Stomach smooth muscle (tissue), 2 donors: ENCODE measurements at regions not wholly inside any gene's neighbourhood (a gene's known extent, or its start where the extent isn't known, plus 50 kb on each side); places are given as distances from the start of the nearest gene placed in this dataset.
"Not testable (repeated sequence)": the region's sequence is repeated elsewhere in the genome, so short reads cannot be mapped to it uniquely, and the experiment has no call there.

Experiments
- H3K27ac ChIP-seq: one replicate; pipeline ENCODE4 v1.7.0; 2013; ENCODE audit warnings: mild to moderate bottlenecking, low read length, inconsistent platforms
- H3K27me3 ChIP-seq, 2 donors: one replicate each; pipeline ENCODE4 v1.7.0; 2013; ENCODE audit warnings: low read length in 2 of 2; ENCODE audit not compliant: insufficient read depth in 2 of 2, control insufficient read depth in 1 of 2
- H3K36me3 ChIP-seq, 2 donors: one replicate each; pipeline ENCODE4 v1.7.0; 2013; ENCODE audit warnings: low read length in 2 of 2; ENCODE audit not compliant: control insufficient read depth in 2 of 2, insufficient read depth in 2 of 2
- H3K4me1 ChIP-seq: one replicate; pipeline ENCODE4 v1.7.0; 2013; ENCODE audit warnings: low read length; ENCODE audit not compliant: control insufficient read depth, insufficient read depth
- H3K4me3 ChIP-seq, 2 donors: one replicate each; pipeline ENCODE4 v1.7.0; 2013; ENCODE audit warnings: low read length in 2 of 2
- H3K9ac ChIP-seq, 2 donors: one replicate each; pipeline ENCODE4 v1.7.0; 2013; ENCODE audit warnings: low read length in 2 of 2, mild to moderate bottlenecking in 1 of 2
- H3K9me3 ChIP-seq, 2 donors: one replicate each; pipeline ENCODE4 v1.7.0; 2013; ENCODE audit warnings: low read length in 2 of 2; ENCODE audit not compliant: control insufficient read depth in 2 of 2
- donor health status: healthy.
- donor health status: Pancreatic carcinoma.

DNA sequence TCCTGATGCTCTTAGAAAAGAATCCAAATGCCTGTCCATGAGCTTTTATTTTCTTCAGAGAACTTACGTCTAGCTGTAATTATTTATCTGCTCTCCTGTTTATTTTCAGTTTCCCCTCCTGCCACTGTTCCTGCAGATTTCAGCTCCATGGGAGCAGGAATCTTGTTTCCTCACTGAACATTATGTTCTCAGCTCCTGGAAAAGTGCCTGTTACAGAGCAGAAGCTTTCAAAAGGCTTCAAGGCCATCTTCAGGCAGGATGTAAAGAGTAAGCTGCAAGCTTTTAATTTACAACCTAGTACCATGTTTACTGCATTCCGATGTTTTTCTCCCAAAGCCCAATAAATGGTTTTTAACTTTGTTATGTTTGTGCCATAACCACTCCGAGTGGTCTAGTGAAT, 98.4 kb upstream of the BTG1 start:
- no peaks in the 10 kb centered on the region for H3K27me3 ChIP-seq
- no peaks in the 10 kb centered on the region for H3K4me1 ChIP-seq
- no peaks in the 10 kb centered on the region for H3K9me3 ChIP-seq
- no peak overlapping the region for H3K9ac ChIP-seq
- no peak overlapping the region for H3K4me3 ChIP-seq
- peak overlapping the region; percentile 2 for H3K27ac ChIP-seq
- no peaks in the 10 kb centered on the region for H3K36me3 ChIP-seq

DNA sequence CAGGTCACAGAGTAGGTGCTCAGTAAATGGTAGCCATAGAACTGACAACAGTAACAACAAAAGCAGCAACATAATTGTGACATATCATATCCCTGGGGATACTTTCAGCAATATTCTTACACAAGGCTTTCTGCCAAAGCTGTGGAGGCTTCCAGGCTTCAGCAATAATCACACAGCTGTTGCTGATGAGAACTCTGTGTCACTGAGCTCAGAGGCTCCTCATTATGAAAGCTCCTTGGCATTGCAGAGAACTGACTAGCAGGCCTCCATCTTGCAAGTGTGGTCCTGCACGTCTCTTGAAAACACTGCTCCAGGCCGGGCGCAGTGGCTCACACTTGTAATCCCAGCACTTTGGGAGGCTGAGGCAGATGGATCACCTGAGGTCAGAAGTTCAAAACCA, 97.3 kb upstream of the BTG1 start:
- no peaks in the 10 kb centered on the region for H3K27me3 ChIP-seq
- no peak overlapping the region for H3K4me3 ChIP-seq
- H3K27ac ChIP-seq: peak overlapping the region; percentile 1
- H3K9ac ChIP-seq: no peak overlapping the region
- no peaks in the 10 kb centered on the region for H3K4me1 ChIP-seq
- no peaks in the 10 kb centered on the region for H3K9me3 ChIP-seq
- no peaks in the 10 kb centered on the region for H3K36me3 ChIP-seq

- H3K4me3 ChIP-seq: no peak overlapping the region
- H3K27me3 ChIP-seq: no peaks in the 10 kb centered on the region
- no peak overlapping the region for H3K27ac ChIP-seq
- no peak overlapping the region for H3K9ac ChIP-seq
- no peaks in the 10 kb centered on the region for H3K36me3 ChIP-seq
- H3K4me1 ChIP-seq: no peaks in the 10 kb centered on the region
- H3K9me3 ChIP-seq: no peaks in the 10 kb centered on the region
Observed at GRCh38 chr12:92237762-92238523, 92.3 kb upstream of the BTG1 start.

DNA sequence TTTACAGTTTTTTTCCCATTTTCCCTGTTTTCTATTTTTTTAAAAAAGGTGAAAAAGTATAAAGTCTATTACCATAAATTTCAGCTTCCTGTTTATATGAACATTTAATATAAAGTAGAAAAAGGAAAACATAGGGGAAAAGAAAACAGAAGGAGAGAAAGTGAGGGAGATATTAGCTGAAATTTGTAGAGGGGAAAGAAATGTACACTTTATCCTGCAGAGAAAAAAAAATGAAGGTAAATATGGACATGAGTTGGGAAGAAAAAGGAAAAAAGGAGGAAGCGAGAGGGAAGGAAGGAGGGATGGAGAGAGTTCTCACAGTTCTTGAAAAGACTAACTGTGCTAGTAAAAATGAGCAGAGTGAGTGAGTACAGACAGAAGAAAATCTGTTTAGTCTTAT, 91.6 kb upstream of the BTG1 start:
- Histone ChIP-seq H3K9ac (no peak overlapping the region), H3K9me3 (no peaks in the 10 kb centered on the region), H3K4me1 (no peaks in the 10 kb centered on the region), H3K27me3 (no peaks in the 10 kb centered on the region), H3K36me3 (no peaks in the 10 kb centered on the region), H3K27ac (no peak overlapping the region), H3K4me3 (no peak overlapping the region)

GRCh38 chr12:92235703-92236472, 90.2 kb upstream of the BTG1 start:
- Histone ChIP-seq H3K36me3 (no peaks in the 10 kb centered on the region), H3K9me3 (no peaks in the 10 kb centered on the region), H3K4me3 (no peak overlapping the region), H3K27me3 (no peaks in the 10 kb centered on the region), H3K27ac (no peak overlapping the region), H3K4me1 (no peaks in the 10 kb centered on the region), H3K9ac (no peak overlapping the region)

DNA sequence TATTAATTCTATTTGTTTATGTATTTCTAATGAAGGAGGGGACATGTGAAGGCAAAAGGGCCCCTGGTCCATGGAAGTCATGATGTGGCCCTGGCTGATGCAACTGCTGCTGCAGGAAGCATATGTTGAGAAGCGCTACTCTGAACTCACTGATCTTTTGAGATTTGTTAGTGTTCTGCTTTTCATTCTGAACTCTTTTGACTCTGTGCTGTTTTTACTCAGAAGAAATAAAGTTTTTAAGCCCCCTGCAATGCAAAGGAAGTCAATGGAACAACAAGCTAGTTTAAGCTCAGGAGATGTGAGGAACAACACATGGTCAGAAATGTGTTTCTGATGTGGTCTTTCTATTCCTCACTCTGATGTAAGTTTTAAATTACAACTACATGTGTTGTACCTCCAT, 88.9 kb upstream of the BTG1 start:
- Histone ChIP-seq H3K9me3 (no peaks in the 10 kb centered on the region), H3K27me3 (no peaks in the 10 kb centered on the region), H3K4me1 (no peaks in the 10 kb centered on the region), H3K27ac (no peak overlapping the region), H3K36me3 (no peaks in the 10 kb centered on the region), H3K4me3 (no peak overlapping the region), H3K9ac (no peak overlapping the region)

GRCh38 chr12:92233346-92234015, 87.8 kb upstream of the BTG1 start:
- H3K27ac ChIP-seq: no peak overlapping the region
- no peak overlapping the region for H3K9ac ChIP-seq
- no peaks in the 10 kb centered on the region for H3K27me3 ChIP-seq
- H3K4me3 ChIP-seq: no peak overlapping the region
- no peaks in the 10 kb centered on the region for H3K36me3 ChIP-seq
- no peaks in the 10 kb centered on the region for H3K4me1 ChIP-seq
- H3K9me3 ChIP-seq: no peaks in the 10 kb centered on the region

DNA sequence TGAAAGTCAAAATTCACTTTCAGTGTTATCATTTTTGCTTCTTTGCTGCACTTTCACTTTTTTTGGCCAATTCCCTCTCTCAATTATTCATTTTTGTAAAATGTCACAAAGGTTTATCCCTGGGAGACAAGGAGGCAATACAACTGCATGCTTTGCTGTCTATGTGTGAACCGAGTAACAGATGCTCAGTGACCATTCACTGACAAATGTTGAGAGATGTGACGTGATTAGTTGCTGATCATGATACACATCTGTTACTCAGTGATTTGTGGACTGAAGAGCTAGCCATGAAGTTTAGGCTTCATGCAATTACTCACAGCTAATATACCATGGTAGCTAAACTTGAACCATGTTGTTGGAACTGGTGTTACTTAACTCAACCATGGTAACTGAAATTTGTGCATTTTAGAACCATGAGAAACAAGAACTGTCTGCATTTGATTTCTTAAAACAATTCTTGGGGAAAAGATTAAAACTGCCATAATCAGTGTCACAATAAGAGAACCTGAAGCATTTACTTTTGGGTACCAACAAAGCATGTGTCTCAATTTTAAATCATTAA, 86.8 kb upstream of the BTG1 start:
- not testable (repeated sequence) for H3K9me3 ChIP-seq, H3K4me3 ChIP-seq, H3K4me1 ChIP-seq, H3K36me3 ChIP-seq, H3K27ac ChIP-seq, H3K27me3 ChIP-seq, H3K9ac ChIP-seq

DNA sequence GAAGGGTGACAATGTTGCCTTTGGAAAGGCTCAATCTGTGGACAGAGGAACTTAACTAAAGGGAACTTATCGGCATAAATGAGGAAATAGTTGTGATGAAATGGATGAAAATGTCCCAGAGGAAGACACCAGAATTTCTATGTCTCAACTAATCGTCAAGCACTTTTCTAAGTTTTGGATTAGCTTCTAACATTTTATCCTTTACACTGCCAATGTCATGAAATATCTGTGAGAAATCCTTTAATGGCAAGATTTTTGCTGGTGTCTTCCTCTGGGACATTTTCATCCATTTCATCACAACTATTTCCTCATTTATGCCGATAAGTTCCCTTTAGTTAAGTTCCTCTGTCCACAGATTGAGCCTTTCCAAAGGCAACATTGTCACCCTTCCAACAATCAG, 86.3 kb upstream of the BTG1 start:
- H3K27me3 ChIP-seq, H3K9ac ChIP-seq, H3K4me1 ChIP-seq, H3K9me3 ChIP-seq, H3K4me3 ChIP-seq, H3K27ac ChIP-seq, H3K36me3 ChIP-seq: not testable (repeated sequence)

DNA sequence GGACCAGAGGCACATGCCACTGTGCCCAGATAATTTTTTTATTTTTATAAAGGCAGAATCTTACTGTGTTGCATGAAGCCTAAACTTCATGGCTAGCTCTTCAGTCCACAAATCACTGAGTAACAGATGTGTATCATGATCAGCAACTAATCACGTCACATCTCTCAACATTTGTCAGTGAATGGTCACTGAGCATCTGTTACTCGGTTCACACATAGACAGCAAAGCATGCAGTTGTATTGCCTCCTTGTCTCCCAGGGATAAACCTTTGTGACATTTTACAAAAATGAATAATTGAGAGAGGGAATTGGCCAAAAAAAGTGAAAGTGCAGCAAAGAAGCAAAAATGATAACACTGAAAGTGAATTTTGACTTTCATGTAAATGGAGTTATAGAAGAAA, 85.9 kb upstream of the BTG1 start:
- not testable (repeated sequence) for H3K4me3 ChIP-seq, H3K36me3 ChIP-seq, H3K27ac ChIP-seq, H3K27me3 ChIP-seq, H3K4me1 ChIP-seq, H3K9me3 ChIP-seq, H3K9ac ChIP-seq
